Medulla oblongata (tissue), 1 donor: ENCODE measurements at regions not wholly inside any gene's neighbourhood (a gene's known extent, or its start where the extent isn't known, plus 50 kb on each side); places are given as distances from the start of the nearest gene placed in this dataset.
"Not testable (repeated sequence)": the region's sequence is repeated elsewhere in the genome, so short reads cannot be mapped to it uniquely, and the experiment has no call there.

Experiments
- DNase-seq: peaks from one replicate; pipeline ENCODE4 v3.0.0-alpha.2; 2015; ENCODE audit errors: extremely low spot score

DNA sequence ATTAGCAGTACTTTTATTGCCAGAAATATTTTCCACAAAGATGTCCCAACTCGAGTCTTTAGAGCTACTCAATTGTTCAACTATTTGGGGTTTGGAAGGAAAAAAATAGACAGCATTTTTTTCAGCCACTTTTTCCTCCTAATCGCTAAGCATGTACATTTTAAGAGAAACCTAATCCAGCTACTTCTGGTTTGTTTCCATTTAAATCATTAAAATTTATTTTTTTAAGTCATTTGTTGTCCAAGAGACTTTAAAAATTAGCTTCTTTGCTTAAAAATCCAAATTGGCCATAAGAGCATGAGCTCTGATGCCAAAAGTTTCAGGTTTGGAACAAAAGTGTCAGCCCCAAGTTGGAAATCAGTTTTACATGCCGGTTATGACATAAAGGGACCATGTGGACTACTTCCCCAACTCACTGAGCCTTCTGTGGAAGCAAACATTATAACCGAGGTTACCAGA lies 186.3 kb upstream of the INTU start:
- DNase-seq = no peak

DNA sequence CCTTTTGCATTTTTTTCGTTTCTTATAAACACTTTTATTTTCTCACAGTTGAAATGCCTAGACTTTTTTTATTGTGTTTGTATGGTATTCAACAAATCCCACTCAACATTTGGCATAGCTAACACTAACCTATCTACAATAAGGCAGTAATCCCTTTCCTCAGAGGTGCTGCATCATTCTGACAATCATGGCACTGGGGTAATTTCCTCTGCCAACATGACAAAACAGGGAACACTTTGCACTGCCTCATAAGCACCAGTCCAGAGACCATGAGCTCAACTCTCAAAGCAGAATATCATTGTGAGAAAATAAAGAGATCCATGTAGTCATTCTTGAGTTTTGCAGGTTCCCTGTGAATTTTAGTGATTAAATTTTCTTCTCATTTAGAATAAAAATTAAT lies 183.8 kb upstream of the INTU start:
- no peak for DNase-seq

DNA sequence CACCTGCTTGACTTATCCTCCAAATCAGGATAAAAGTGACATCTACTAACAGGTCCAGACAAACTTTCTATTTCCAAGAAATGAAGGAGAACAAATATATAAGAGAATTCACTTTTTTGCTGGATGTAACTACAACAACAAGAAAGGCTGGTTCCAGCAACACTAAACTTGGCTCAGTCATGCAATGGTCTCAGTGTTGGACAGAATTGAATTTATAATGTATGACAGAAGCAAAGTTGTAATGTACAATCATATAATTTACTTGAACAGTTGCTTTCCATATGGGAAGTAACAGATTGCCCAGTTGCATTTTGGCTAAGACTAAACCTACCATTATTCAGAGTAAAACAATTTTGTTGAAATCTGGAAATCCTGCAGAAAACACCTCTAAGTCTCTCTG lies 183.3 kb upstream of the INTU start:
- DNase-seq = no peak

DNA sequence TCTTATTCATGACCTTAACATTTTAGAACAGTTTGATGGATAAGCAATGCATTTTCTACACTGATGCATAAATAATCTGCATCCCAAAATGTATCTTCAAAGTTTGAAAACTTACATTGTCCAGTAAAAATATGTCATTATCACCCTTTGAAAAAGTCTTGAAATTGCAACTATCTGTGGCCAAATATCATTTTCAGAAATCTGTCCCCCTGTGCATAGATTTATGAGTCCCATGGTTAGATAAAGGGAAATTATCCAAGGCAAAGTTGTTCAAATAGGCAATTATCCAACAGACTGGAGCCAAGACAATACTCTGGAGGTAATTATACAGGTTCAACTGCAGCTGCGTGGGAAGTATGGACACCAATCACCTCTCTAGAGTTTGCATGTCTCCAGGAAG lies 182.5 kb upstream of the INTU start:
- DNase-seq = no peak

DNA sequence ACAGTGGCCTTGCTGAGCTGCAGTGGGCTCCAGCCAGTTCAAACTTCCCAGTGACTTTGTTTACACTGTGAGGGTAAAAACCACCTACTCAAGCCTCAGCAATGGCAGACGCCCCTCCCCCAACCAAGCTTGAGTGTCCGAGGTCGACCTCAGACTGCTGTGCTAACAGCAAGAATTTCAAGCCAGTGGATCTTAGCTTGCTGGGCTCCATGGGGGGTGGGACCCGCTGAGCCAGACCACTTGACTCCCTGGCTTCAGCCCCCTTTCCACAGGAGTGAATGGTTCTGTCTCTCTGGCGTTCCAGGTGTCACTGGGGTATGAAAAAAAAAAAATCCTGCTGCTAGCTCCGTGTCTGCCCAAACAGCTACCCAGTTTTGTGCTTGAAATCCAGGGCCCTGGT lies 168.9 kb upstream of the INTU start:
- no peak for DNase-seq

DNA sequence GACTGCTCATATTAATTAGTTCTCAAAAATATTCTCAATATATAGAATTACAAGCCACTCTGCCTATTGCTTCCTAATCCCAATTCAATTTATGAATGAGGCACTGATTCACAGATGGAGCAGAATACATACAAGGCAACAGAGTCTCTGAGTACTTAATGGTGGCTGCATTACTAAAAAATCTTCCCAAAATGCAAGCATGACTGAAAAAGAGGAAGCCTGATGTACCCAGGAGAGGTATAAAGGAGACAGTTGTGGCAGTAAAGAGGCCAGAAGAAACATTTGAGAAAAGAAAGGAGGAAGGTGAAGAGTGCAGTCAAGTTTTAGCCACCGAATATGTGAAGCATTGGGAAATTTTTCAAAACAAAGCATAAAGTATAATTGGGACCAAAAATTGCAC lies 163.2 kb upstream of the INTU start:
- DNase-seq = no peak

DNA sequence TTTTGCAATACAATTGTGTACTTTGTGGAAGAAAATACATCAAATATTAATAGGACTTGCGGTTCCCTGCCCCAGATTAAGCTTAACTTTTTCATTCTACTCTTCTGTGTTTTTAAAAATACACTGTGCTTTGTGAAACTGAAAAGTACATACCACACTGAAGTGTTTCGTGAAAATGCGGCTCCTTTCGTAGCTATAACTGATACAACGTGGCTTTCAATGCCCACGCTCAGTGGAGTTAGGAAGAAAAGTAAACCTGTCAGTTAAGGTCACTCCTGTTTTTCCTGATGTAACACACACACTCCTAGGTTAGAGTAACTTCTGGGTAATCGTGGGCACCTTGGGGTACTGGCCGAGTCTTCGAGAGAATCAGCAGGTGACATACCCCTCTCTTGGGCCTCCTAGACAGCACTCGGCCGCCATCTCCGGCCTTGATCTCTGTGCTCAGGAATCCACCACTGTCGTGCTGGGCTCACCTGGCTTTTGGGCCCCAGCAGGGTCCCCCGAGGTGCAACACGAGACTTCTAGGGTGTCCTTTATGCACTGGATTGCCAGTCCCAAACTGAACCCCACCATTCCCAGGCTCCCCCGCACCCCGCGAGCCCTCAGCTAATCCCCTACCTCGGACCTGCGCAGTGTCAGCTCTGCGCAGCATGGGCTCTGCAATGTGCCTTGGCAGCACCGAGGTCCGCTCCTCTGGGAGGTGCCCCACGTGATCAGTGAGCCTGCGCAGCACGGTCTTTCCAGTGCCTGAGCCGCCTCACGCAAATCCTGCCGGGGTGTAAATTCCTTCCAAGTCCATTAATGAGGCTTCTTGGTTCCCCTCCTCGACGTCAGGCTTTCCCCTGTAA lies 162.6 kb upstream of the INTU start:
- DNase-seq = no peak

DNA sequence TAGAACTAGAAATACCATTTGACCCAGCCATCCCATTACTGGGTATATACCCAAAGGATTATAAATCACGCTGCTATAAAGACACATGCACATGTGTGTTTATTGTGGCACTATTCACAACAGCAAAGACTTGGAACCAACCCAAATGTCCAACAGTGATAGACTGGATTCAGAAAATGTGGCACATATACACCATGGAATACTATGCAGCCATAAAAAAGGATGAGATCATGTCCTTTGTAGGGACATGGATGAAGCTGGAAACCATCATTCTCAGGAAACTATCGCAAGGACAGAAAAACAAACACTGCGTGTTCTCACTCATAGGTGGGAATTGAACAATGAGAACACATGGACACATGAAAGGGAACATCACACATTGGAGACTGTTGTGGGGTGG lies 154.5 kb upstream of the INTU start:
- DNase-seq = not testable (repeated sequence)

DNA sequence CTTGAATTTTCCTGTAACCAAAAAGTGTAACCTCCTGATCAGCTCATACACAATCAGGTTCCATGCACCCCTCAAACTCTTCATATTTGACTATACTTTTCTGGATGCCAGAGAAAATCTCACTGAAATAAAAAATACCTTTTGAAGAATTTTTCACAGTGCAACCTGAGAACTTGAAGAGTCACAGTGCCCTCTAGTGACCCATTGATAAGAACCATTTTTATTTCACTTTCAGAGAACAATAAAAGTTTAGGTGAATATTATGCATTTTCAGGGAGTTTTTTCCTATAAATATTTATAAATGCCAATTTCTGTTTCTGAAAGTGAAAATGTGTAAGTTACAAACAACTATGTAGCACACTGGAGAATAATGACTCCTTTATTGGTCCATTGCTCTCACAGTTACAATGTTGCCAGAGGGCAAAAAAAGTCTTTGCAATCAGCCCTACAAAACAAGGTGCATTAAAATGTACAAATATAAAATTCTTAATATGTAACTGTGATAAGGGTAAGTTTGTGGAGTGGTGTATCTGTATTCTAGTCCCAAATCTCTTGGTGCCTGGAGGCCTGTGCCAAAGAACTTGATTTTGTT lies 153.6 kb upstream of the INTU start:
- DNase-seq = peak; percentile 38

DNA sequence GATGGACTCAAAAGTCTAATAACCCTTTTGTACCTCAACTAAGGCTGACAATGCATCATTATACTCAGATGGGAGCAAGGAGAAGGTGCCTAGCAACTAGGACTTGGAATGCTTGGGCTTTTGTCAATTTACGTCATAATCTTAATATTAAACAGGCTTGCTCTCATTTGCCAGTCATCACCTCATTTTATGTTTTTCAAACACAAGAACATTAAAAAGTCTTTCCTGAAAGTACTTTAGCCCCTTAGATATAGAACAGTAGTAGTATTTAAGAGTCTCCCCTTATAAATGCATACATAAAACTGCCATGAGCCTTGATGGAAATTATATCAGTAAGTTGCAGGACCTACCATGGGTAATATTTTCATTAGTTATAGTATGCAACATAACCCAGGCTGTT lies 150.7 kb upstream of the INTU start:
- no peak for DNase-seq

DNA sequence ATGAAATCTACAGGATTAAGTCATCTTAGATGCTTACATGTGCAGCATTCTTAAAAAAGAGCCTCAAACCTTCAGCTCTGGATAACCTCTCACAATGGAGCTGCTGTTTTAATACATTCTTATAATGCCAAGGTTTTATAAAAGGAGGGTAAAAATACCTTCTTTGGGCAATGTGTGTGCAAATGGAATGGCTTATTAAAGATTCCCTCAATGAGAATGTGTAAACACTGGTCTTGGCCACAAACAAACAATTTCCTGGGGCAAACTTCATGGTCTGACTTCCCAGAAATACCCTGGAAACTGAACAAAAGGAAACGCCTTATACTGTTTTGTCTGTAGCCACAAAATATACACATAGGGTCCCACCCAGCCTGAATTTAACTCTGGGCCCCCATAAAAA lies 148.6 kb upstream of the INTU start:
- no peak for DNase-seq

DNA sequence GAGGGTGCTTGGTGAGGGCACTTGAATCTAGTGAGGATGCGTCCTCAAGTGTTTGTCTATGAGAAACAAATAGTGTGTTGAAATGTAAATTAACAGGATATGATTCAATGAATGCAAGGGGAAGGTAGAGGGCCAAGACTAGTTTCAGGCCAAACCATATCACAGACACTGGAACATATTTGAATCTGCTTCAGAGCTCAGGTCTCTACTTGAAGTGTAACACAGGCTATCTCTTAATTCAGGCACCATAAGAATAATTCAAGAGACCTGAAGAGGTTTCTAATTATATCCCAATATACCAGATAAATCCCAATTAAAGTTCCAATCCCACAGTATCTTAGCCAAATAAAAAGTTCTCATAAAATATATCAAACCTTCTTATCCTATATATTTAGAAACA lies 146.5 kb upstream of the INTU start:
- DNase-seq = no peak

DNA sequence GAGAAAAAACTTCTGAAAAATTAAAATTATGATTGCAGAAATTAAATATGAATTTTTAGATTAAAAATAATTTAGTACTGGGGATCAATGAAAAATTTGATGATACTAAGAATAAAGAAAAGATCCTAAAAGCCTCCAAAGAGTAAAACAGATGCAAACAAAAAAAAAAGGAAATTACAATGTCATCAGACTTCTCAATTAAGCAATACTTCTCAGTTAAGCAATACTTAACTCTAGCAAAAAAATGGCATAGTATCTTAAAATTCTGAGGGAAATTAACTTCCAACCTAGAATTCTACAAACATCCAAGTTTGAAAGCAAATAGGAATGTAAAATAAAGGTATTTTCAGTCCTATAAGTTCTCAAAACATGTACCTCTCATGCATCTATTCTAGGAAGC lies 141.2 kb upstream of the INTU start:
- no peak for DNase-seq

DNA sequence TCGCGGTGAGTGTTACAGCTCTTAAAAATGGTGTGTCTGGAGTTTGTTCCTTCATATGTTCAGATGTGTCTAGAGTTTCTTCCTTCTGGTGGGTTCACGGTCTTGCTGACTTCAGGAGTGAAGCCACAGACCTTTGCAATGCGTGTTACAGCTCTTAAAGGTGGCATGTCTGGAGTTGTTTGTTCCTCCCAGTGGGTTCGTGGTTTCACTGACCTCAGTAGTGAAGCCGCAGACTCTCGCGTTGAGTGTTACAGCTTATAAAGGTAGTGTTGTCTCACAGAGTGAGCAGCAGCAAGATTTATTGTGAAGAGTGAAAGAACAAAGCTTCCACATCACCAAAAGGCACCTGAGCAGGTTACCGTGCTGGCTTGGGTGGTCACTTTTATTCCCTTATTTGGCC lies 135.9 kb upstream of the INTU start:
- DNase-seq = not testable (repeated sequence)

DNA sequence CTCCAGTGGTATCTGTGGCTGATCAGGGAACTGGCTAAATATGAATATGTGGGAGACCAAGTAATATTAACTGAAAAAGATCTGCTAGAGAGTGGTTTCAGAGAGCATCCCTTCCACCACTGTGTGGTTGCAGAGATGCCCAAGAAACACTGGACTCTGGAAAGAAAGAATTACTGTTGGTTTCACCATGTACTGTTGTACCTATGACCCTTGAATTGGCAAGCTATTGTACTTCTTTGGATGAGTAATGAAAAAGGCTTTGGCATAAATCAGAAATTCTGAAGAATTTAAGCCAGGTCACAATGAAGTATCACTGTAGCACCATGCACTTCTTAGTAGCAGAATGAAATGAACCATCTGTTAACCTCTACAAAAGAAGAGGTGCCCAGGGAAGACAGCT lies 134.4 kb upstream of the INTU start:
- no peak for DNase-seq

DNA sequence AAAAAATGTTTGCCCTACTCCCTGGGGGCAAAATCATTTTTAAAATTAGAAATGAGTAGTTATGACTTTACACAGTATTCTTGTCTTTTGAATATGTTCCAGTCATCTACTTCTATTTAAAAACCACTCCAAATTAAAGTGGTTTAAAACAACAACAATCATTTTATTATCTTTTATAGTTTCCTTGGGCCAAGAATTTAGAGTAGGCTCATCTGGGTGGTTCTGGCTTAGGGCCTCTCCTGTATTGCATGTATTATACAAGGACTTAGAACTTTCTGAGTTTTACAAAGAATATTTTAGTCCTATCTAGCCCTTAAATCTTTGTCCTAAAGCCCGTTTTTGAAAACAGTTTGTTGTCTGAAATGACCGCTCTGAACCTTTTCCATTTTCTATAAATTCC lies 132.5 kb upstream of the INTU start:
- no peak for DNase-seq

DNA sequence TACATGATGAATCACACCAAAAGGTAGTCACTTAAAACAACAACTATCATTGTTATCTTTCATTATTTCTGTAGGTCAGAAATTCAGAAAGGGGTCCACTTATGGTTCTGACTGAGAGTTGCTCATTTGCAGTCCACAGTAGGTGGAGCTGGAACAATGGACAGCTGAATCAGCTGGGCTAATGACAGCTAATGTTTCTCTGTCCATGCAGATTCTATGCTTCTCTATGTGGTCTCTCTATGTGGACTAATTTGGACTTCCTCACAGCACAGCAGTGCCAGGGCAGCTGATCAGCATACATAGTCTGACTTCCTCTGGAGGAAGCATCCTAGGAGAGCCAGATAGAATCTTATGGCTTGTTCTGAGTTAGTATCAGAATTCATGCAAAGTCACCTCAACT lies 131.7 kb upstream of the INTU start:
- DNase-seq = peak; percentile 13

DNA sequence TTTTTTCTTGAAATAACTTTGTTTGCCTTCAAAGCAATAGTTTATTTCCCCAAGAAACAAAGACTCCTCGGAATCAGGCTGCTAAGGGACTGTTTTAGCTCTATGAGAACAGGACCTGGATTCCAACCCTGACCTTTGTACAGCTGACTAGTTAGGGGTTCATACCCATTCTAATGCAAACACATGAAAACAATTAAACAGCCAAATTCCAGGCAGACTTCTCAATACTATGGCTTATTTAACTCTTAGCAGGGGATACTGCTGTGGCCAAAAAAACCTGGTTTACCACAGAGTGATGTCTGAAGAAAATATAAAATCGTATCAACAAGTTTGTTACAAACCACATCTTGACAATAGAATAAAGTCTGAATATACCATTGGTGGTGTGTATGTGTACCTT lies 129.6 kb upstream of the INTU start:
- no peak for DNase-seq

DNA sequence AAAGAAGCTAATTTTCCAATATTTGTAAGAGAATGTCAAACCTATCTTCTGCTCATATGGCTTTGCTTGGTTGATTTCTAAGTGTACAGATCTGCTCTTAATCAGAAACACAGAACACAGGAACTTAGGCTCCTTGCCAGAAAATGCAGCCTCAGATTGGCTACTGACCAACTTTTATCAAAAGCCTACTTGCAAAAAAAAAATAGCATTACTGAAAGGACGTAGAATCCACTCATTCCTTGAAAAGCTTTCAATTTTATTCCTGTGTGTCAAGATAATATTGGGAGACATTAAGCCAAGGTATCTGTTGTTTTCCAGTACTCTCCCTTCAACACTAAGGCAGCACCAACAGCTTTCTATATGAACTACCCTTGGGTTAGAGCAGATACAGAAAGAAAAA lies 127.6 kb upstream of the INTU start:
- DNase-seq = no peak

DNA sequence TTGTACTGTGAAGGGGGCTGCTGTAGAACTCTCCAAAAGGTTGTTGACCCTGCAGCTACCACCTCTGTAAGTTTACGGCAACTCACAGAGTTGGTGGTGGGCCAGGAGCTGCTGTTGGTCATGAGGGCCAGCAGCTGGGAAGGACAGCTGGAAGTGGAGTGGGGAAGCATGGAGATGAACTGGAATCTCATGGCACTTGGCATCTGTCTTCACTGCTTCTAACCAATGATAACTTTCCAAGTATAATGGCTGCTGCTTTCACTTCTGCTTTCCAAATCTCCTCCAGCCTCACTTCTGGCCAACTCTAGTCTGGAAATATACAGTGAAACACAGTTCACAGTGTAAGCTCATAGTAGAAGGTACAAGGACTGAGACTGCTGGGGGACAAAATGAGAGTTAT lies 126.5 kb upstream of the INTU start:
- DNase-seq = no peak

DNA sequence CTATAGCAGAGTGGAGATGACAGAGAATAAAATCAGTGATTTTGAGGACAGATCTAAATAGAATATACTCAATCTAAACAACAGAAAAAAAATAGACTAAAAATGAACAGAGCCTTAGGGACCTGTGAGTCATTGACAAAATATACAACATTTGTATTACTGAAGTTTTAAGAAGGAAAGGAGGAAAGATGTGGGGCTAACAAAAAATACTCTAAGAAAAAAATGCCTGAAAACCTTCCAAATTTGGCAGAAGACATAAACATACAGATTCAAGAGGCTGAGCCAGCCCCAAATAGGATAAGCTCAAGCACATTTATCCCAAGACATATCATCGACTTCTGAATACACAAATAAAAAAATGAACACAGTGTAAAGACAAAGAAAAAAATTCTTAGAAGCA lies 123.6 kb upstream of the INTU start:
- DNase-seq = no peak

DNA sequence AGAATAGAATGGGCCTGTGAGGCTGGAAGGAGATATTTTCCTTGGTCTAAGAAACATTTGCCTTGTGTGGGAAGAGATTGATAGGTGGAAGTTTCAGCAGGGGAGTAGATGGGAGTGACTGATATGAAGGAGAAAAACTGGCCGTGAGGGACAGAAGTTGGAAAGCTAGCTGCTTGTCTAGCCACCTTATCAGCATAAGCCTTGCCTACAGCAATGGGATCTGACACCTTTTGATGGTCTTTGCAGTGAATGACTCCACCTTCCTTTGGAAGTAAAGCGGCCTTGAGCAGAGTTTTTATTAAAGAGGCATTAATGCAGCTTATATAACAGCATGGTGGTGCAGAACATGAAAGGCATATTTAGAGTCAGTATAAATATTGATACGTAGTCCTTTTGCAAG lies 120.1 kb upstream of the INTU start:
- DNase-seq = not testable (repeated sequence)

DNA sequence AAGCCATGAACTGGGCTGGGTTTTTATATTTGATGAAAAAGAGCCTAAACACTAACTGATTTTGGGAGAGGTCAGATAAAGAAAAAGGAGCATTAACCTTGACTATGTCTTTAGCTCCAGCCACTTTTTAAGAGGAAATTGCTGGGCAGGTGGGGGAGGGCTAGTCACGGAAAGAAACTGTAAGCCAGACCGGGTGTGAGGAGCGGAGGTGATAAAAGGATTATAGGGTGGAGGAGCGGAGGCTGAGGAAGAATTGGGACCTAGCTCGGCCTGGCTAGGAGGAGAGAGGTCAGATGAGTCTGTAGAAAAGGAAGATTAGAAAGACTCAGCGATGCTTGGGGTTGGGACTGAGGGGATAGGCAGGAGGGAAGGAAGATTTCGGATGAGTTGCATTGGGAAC lies 117.5 kb upstream of the INTU start:
- DNase-seq = not testable (repeated sequence)

DNA sequence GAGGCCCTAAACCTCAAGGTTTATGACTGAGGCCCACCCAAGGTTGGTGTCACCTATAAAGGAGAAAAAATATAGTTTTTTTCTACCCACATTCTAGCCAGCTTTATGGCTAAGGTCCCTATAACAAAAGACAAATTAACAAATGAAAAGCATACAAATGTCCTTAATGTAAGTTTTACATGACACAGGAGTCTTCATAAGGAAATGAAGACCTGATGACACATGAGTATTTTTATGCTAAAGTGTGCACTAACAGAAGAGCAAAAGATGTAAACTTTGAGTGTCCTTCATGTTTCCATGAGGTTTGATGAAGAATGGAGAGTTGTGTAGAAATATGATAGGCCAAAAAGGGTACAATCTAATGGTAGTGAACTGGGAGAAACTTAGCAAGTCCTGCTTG lies 114.7 kb upstream of the INTU start:
- DNase-seq = no peak
